ENCODE measurements at regions not wholly inside any gene's neighbourhood (a gene's known extent, or its start where the extent isn't known, plus 50 kb on each side); places are given as distances from the start of the nearest gene placed in this dataset.

GRCh38 chr14:48686650-48687049 is 899.5 kb downstream of the RPS29 start:
- TF ChIP-seq, protein P1, sequence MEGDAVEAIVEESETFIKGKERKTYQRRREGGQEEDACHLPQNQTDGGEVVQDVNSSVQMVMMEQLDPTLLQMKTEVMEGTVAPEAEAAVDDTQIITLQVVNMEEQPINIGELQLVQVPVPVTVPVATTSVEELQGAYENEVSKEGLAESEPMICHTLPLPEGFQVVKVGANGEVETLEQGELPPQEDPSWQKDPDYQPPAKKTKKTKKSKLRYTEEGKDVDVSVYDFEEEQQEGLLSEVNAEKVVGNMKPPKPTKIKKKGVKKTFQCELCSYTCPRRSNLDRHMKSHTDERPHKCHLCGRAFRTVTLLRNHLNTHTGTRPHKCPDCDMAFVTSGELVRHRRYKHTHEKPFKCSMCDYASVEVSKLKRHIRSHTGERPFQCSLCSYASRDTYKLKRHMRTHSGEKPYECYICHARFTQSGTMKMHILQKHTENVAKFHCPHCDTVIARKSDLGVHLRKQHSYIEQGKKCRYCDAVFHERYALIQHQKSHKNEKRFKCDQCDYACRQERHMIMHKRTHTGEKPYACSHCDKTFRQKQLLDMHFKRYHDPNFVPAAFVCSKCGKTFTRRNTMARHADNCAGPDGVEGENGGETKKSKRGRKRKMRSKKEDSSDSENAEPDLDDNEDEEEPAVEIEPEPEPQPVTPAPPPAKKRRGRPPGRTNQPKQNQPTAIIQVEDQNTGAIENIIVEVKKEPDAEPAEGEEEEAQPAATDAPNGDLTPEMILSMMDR (IDR thresholded peaks at IDR 0.05; ENCODE audit: insufficient read depth, low read depth, low read length), result no peak
- DNase-seq (ENCODE audit: low read depth), result no peak
- no peak overlapping the region for H3K4me3 ChIP-seq (ENCODE audit: low read depth, low read length)

GRCh38 chr14:48672506-48672905 is 913.7 kb downstream of the RPS29 start:
- TF ChIP-seq, protein P1 (IDR thresholded peaks at IDR 0.05; ENCODE audit: insufficient read depth, low read depth, low read length), result no peak
- DNase-seq (ENCODE audit: low read depth), result no peak
- no peak overlapping the region for H3K4me3 ChIP-seq (ENCODE audit: low read depth, low read length)

DNA sequence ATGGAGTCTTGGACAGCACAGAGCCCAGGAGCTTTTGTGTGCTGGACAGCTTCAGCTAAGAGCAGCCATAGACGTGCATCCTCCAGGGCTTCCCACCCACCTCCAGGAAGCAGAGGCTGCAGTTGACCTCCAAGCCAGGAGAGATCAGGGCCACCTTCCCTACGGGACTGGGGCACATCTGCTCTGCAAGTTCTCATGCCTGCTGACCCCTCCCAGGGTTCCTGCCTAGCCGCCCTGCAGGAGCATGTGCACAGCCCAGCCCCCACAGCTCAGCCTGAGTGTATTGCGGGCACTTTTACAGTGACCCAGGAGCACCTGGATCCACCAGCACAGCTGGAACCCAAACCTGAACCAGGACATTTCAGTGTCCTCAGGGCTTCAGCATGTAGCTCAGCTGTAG is 915.2 kb downstream of the RPS29 start:
- DNase-seq (ENCODE audit: low read depth), result no peak
- no peak overlapping the region for H3K4me3 ChIP-seq (ENCODE audit: low read depth, low read length)
- TF ChIP-seq, protein P1 (IDR thresholded peaks at IDR 0.05; ENCODE audit: insufficient read depth, low read depth, low read length), result no peak

DNA sequence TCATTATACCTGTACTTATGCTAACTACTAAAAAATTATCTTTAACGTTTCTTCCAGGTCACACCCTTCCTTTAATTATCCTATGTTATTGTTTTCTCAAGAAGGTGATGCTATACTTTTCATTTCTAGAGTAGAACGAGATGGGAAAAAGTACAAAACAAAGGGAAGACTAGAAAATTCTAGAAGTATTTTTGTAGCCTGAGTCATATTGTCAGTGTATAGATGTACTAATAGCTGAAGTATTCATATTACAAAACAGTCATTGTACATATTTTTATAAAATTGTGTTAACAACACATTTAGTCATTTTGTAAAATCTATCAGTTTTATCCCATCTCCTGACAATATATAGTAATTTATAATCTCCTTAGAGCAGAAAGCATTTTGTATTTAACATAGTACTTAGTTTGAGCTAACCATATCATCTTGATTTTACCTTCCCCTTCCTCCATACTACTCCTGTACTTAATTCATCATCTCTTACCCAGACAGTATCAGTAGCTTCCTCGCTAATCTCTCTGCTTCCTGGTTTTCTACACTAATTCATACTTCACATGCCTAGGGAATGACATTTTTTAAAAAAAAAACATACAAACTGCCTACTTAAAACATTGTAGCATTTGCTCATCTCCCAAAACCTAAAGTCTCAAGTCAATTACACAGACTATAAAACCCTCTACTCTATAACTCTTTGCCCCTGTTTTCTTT is 920.9 kb downstream of the RPS29 start:
- TF ChIP-seq, protein P1 (IDR thresholded peaks at IDR 0.05; ENCODE audit: insufficient read depth, low read depth, low read length), result no peak
- DNase-seq (ENCODE audit: low read depth), result peak; percentile 4

GRCh38 chr14:48643241-48643640 is 942.9 kb downstream of the RPS29 start:
- TF ChIP-seq, protein P1 (IDR thresholded peaks at IDR 0.05; ENCODE audit: insufficient read depth, low read depth, low read length), result no peak
- no peak overlapping the region for H3K4me3 ChIP-seq (ENCODE audit: low read depth, low read length)
- DNase-seq (ENCODE audit: low read depth), result no peak

More for the DNA sequence above, 920.9 kb downstream of the RPS29 start:
- no peak overlapping the region for H3K4me3 ChIP-seq (ENCODE audit: low read depth, low read length)

DNA sequence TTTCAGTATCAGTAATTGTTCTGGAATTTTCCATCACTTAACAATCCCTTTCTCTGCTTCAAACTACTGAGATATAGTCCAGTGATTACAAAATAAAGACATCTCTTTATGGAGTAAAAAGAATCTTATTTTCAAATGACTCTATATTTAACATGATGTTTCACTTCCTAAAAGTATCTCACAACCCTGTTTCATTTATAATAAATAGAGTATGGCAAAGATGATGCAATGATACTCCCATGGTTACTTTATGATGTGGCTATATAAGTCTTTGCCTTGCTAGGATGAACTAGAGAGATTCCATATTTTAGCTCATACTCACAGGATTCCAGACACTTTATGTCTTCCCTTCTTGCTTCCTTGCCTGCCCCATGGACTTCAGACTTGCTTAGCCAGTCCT is 953.5 kb upstream of the MDGA2 start:
- DNase-seq (ENCODE audit: low read depth), result no peak
- TF ChIP-seq, protein P1 (IDR thresholded peaks at IDR 0.05; ENCODE audit: insufficient read depth, low read depth, low read length), result no peak
- H3K4me3 ChIP-seq (ENCODE audit: low read depth, low read length), result no peak overlapping the region

DNA sequence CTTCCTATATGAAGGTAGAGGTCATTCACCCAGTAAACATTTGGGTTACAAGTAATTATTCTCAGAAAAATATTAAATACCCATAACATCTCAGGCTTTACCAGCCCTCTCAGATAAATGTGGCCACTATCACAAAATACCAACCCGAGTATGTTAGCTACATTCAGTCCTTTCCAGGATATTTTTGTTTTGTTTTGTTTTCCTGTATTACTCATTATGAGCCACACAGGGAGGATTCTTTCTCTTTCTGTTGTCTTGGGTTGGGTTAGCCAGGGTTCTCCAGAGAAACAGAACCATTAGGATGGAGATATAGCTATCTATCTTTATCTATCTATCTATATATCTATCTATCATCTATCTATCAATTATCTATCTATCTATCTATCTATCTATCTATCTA is 947.6 kb upstream of the MDGA2 start:
- DNase-seq (ENCODE audit: low read depth), result no peak
- no peak overlapping the region for H3K4me3 ChIP-seq (ENCODE audit: low read depth, low read length)
- TF ChIP-seq, protein P1 (IDR thresholded peaks at IDR 0.05; ENCODE audit: insufficient read depth, low read depth, low read length), result no peak

Data from fibroblast of villous mesenchyme (primary cell).